Aorta (tissue), 5 donors: ENCODE measurements at regions not wholly inside any gene's neighbourhood (a gene's known extent, or its start where the extent isn't known, plus 50 kb on each side); places are given as distances from the start of the nearest gene placed in this dataset.
"Not testable (repeated sequence)": the region's sequence is repeated elsewhere in the genome, so short reads cannot be mapped to it uniquely, and the experiment has no call there.

Source experiments
- ATAC-seq: fragments of 200-7000 bp; cut with Tn5 transposase; one replicate; pipeline ENCODE4 v1.9.1; 2022; ENCODE audit warnings: moderate library complexity; ENCODE audit not compliant: low FRiP score
- DNase-seq, 2 donors: peaks; one replicate each; pipeline ENCODE4 v3.0.0-alpha.2; 2020
- H3K27ac ChIP-seq, 2 donors: one replicate each; pipeline ENCODE4 v1.5.1; 2013; ENCODE audit warnings: low read length in 2 of 2, mild to moderate bottlenecking in 2 of 2, moderate library complexity in 2 of 2, control low read depth in 1 of 2, inconsistent platforms in 1 of 2, low read depth in 1 of 2
- H3K27me3 ChIP-seq, 2 donors: one replicate each; pipeline ENCODE4 v1.6.1; 2013; ENCODE audit warnings: control low read depth in 1 of 2, low read length in 1 of 2, mild to moderate bottlenecking in 1 of 2, moderate library complexity in 1 of 2; ENCODE audit not compliant: insufficient read depth in 2 of 2, control insufficient read depth in 1 of 2
- H3K36me3 ChIP-seq, 2 donors: one replicate each; pipeline ENCODE4 v1.6.1; 2013; ENCODE audit warnings: control low read depth in 1 of 2, low read length in 1 of 2, mild to moderate bottlenecking in 1 of 2; ENCODE audit not compliant: insufficient read depth in 2 of 2, control insufficient read depth in 1 of 2
- H3K4me1 ChIP-seq, 2 donors: one replicate each; pipeline ENCODE4 v1.6.1; 2013; ENCODE audit warnings: low read length in 2 of 2, control low read depth in 1 of 2, mild to moderate bottlenecking in 1 of 2, moderate library complexity in 1 of 2; ENCODE audit not compliant: insufficient read depth in 2 of 2, control insufficient read depth in 1 of 2
- H3K4me3 ChIP-seq, 2 donors: one replicate each; pipeline ENCODE4 v1.5.1; 2013; ENCODE audit warnings: low read length in 2 of 2, control low read depth in 1 of 2, mild to moderate bottlenecking in 1 of 2
- H3K9me3 ChIP-seq: one replicate; pipeline ENCODE4 v1.6.1; 2013; ENCODE audit warnings: mild to moderate bottlenecking, low read length; ENCODE audit not compliant: control insufficient read depth
- WGBS, 2 donors: extraction: QIAGEN DNeasy Blood & Tissue Kit; methylation state at CpG; one replicate each; pipeline ENCODE4 v1.1.7; 2013; 5-methylcytosine and 5-hydroxymethylcytosine counted together
- intact Hi-C, 2 donors: fragments of 100-400 bp; cut with DNase I; formaldehyde crosslinking; loops; one replicate each; pipeline versions ENCODE4 v1.14.2 to v1.15.0; 2022
- donor health status: healthy with polysubstance abuse.
- donor health status: Bipolar disorder and iron deficiency.
- donor health status: DM: no; HTN: no; CAD: no.
- donor health status: DM: no; HTN: no; CAD: no.
- donor health status: DM: yes; HTN: yes; CAD: no.

- DNase-seq, H3K27ac ChIP-seq, H3K27me3 ChIP-seq, H3K9me3 ChIP-seq, H3K4me3 ChIP-seq, H3K36me3 ChIP-seq, H3K4me1 ChIP-seq, ATAC-seq, intact Hi-C loops: not testable (repeated sequence)
- 95 to 97% methylated on average over 7 of the region's 7 CpGs for WGBS, 2 donors
Observed at GRCh38 chr18:57949335-57949734, 94.7 kb upstream of the NEDD4L start.

DNA sequence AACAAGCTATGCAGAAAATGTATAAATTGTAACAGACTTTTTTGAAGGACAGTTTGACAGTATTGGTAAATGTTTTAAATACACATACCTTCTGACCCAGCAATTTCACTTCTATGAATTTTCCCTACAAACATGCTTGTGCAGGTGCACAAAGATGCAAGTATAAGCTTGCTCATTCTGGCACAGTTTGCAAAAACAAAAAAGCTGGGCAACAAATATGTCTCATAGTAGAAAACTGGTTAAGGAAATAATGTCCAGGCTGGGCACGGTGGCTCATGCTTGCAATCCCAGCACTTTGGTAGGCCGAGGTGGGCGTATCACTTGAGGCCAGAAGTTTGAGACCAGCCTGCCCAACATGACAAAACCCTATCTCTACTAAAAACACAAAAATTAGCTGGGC is 96.9 kb upstream of the NEDD4L start:
- Histone ChIP-seq H3K27me3 (no peaks in the 10 kb centered on the region), H3K4me3 (no peak overlapping the region), H3K4me1 (peaks cover 0 to 2% of the 10 kb centered on the region in 2 donors), H3K9me3 (no peaks in the 10 kb centered on the region), H3K27ac (no peak overlapping the region), H3K36me3 (no peaks in the 10 kb centered on the region)
- ATAC-seq (no peak), DNase-seq (no peak)
- intact Hi-C loops: no loop called here
- WGBS, 2 donors: 87 to 89% methylated on average over 3 of the region's 3 CpGs

DNA sequence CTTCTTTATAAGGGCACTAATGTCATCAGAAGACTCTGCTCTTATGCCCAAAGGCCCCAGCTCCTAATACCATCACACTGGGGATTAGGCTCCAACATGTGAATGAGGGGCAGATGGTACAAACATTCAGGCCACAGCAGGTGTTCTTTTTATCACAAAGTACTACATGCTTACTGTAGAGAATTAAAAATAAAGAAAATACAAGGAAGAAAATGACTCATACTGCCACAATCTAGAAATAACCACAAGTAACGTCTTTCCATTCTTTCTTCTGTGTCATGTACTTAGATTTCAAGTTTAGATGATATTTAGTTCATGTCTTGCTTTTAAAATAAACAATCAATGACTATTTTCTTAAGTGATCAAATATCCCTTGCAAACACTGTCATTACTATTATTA is 100.3 kb upstream of the NEDD4L start:
- no peak for DNase-seq
- 16 to 25% methylated on average over 1 of the region's 1 CpG for WGBS, 2 donors

GRCh38 chr18:57942493-57942892 is 101.5 kb upstream of the NEDD4L start:
- Histone ChIP-seq H3K36me3 (no peaks in the 10 kb centered on the region), H3K27ac (no peak overlapping the region), H3K9me3 (peaks cover 2% of the 10 kb centered on the region), H3K4me1 (no peaks in the 10 kb centered on the region), H3K4me3 (no peak overlapping the region), H3K27me3 (peaks cover 0 to 1% of the 10 kb centered on the region in 2 donors)
- ATAC-seq (no peak), DNase-seq (no peak)
- intact Hi-C loops: no loop called here
- 93 to 100% methylated on average over 1 of the region's 1 CpG for WGBS, 2 donors

More for the DNA sequence above, 100.3 kb upstream of the NEDD4L start:
- H3K36me3 ChIP-seq: no peaks in the 10 kb centered on the region
- no peaks in the 10 kb centered on the region for H3K4me1 ChIP-seq
- H3K9me3 ChIP-seq: no peaks in the 10 kb centered on the region
- H3K27ac ChIP-seq: no peak overlapping the region
- ATAC-seq: no peak
- H3K4me3 ChIP-seq: no peak overlapping the region
- intact Hi-C loops: no loop called here
- H3K27me3 ChIP-seq: no peaks in the 10 kb centered on the region

- H3K4me3 ChIP-seq: no peak overlapping the region
- WGBS, 2 donors: 94 to 95% methylated on average over 9 of the region's 9 CpGs
- ATAC-seq (no peak), DNase-seq (no peak)
- H3K27me3 ChIP-seq: peaks cover 0 to 1% of the 10 kb centered on the region in 2 donors
- no peaks in the 10 kb centered on the region for H3K36me3 ChIP-seq
- peaks cover 2% of the 10 kb centered on the region for H3K9me3 ChIP-seq
- H3K4me1 ChIP-seq: no peaks in the 10 kb centered on the region
- H3K27ac ChIP-seq: no peak overlapping the region
- intact Hi-C loops: no loop called here
Observed at GRCh38 chr18:57941841-57942489, 102.1 kb upstream of the NEDD4L start.

DNA sequence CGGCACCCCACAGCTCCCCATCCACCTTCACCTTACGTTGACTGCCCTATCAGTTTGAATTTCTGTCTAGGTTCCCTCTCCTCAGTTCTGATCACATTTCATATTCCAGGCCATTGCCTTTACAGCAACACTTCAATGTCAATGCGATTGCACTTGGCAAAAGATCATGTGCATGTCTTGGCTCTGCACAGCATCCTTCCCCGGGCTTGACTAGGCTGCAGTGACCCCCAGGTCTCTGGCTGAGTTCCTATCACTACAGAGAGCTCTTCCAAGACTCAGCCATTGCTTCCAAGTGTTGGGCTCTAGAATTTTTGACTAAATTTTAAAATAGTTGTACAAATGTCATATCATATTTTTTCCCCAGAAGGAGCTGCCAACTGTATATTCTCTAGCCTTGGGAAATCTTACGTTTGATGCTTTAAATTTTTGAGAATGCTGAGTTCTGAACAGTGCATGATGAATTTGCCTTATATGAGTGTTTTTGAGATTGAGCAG is 103.8 kb upstream of the NEDD4L start:
- no peaks in the 10 kb centered on the region for H3K4me1 ChIP-seq
- H3K27me3 ChIP-seq: peaks cover 0 to 1% of the 10 kb centered on the region in 2 donors
- WGBS, 2 donors: 13 to 19% methylated on average over 5 of the region's 5 CpGs
- ATAC-seq: no peak
- no peak for DNase-seq
- no peak overlapping the region for H3K27ac ChIP-seq
- H3K36me3 ChIP-seq: no peaks in the 10 kb centered on the region
- H3K9me3 ChIP-seq: peaks cover 2% of the 10 kb centered on the region
- no peak overlapping the region for H3K4me3 ChIP-seq
- intact Hi-C loops: no loop called here

- H3K36me3 ChIP-seq, H3K27me3 ChIP-seq, ATAC-seq, H3K4me3 ChIP-seq, H3K27ac ChIP-seq, H3K9me3 ChIP-seq, H3K4me1 ChIP-seq, intact Hi-C loops, DNase-seq: not testable (repeated sequence)
Observed at GRCh38 chr18:57934375-57934774, 109.7 kb upstream of the NEDD4L start.

DNA sequence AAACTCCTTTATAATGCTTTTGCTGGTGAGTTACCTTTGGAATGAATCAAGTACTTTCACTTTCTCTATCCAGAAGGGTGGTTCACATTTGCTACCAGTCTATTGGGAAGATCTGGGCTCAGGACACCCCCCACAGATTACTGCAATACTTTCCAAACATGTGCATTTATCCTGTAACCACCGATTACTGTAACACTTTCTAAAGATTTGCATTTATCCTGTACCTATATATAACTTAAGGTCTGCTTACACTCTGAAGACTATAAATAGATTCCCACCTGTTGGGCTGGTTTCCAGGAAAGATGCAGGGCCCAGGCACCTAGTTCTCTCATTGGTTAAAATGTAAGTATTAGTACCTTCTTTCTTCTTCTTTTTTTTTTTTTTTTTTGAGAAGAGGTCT is 113.0 kb upstream of the NEDD4L start:
- WGBS, 2 donors: 35 to 43% methylated on average over 1 of the region's 1 CpG
- no peaks in the 10 kb centered on the region for H3K36me3 ChIP-seq
- no peaks in the 10 kb centered on the region for H3K4me1 ChIP-seq
- ATAC-seq (no peak), DNase-seq (no peak)
- no peaks in the 10 kb centered on the region for H3K9me3 ChIP-seq
- no peak overlapping the region for H3K4me3 ChIP-seq
- no peak overlapping the region for H3K27ac ChIP-seq
- H3K27me3 ChIP-seq: peaks cover 0 to 1% of the 10 kb centered on the region in 2 donors
- intact Hi-C loops: no loop called here

- Histone ChIP-seq H3K9me3 (no peaks in the 10 kb centered on the region), H3K27ac (no peak overlapping the region), H3K4me1 (no peaks in the 10 kb centered on the region), H3K4me3 (no peak overlapping the region), H3K27me3 (peaks cover 0 to 1% of the 10 kb centered on the region in 2 donors), H3K36me3 (no peaks in the 10 kb centered on the region)
- ATAC-seq (no peak), DNase-seq (no peak)
- WGBS, 2 donors: 59 to 63% methylated on average over 6 of the region's 6 CpGs
- intact Hi-C loops: no loop called here
Observed at GRCh38 chr18:57930476-57930875, 113.5 kb upstream of the NEDD4L start.
